ENCODE measurements at regions not wholly inside any gene's neighbourhood (a gene's known extent, or its start where the extent isn't known, plus 50 kb on each side); places are given as distances from the start of the nearest gene placed in this dataset.

- TF ChIP-seq POLR2A (IDR thresholded peaks at IDR 0.05) (peak; percentile 20), CTCF (IDR thresholded peaks at IDR 0.05) (no peak)
These were observed 226.5 kb downstream of the FOXO1 start for GRCh38 chr13:40439928-40440327.
